ENCODE measurements at regions not wholly inside any gene's neighbourhood (a gene's known extent, or its start where the extent isn't known, plus 50 kb on each side); places are given as distances from the start of the nearest gene placed in this dataset.
A peak's percentile ranks its signal among the peaks of the same experiment; 100 is the strongest.

DNA sequence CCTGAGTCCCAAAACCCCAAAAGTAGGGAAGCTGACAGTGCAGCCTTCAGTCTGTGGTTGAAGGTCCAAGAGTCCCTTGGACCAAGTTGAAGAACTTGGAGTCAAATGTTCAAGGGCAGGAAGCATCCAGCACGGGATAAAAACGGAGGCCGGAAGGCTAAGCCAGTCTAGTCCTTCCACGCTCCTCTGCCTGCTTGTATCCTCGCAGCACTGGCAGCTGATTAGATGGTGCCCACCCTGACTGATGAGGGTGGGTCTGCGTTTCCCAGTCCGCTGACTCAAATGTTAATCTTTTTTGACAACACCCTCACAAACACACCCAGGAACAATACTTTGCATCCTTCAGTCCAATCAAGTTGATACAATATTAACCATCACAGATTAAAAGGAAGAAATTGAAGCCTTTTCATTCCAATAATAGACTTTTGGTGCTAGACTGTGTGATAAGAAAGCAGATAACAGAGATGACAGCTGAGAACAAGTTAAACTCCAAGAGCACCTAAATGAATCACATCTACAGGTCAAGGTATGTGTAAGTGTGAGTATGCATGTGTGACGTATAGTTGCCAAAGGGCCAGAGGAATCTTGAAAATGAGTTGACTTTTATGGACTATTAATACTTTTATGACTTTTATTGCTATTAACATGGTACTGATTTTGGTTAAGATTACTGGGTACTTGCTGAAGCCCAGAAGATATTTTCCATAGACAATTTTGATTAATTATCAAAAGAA is 933.5 kb upstream of the SOX9 start:
- no peak overlapping the region for H3K9ac ChIP-seq (ENCODE audit: control insufficient read depth, extremely low read depth, insufficient read depth, low read length)

DNA sequence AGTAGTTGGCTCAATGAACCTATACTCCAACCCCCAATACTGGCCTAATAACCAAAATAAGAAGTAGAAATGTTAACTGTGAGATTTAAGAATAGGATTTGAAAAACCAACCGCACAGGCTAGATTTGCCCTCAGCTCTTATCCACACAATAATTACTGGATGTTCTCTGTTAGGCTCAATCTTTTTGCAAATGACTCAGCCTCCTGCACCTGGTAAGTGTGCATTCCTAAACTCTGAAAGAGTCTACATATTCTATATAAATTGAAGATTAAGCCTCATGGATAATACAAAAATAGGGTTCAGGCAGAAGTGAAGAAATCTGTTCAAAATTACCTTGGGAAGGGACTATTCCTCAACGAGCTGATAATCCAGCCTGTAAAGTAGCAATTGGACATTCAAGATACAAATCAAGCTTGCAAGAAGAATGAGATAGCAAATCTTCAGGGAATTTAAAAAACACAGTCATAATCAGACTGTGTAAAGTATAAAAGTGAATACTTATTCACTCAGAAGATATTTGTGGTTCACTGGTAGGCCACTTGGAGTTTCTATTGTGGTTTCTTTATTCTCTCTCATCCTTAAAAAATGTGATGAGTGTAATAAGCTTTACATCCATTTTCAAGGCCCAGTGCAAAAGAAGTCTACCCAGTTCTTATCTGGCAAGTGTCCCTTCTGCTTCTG is 931.9 kb upstream of the SOX9 start:
- Histone ChIP-seq H3K27ac (ENCODE audit: control insufficient read depth, insufficient read depth, low read length) (peak overlapping the region; percentile 96), H3K36me3 (ENCODE audit: control insufficient read depth in 2 of 2, extremely low read depth in 1 of 2, insufficient read depth in 2 of 2, low read length in 2 of 2) (no peaks in the 10 kb centered on the region), H4K20me1 (ENCODE audit: control insufficient read depth, extremely low read depth, insufficient read depth, low read length) (no peaks in the 10 kb centered on the region), H3K9ac (ENCODE audit: control insufficient read depth, extremely low read depth, insufficient read depth, low read length) (peak overlapping the region; percentile 67), H3K27me3 (ENCODE audit: control insufficient read depth, extremely low read depth, insufficient read depth, low read length) (no peaks in the 10 kb centered on the region), H3K79me2 (ENCODE audit: control insufficient read depth, insufficient read depth, low read length) (no peaks in the 10 kb centered on the region), H3K9me3 (ENCODE audit: control insufficient read depth, low read depth, low read length) (no peaks in the 10 kb centered on the region), H2AFZ (ENCODE audit: control insufficient read depth, low read length) (peak overlapping the region; percentile 66), H3K9me1 (ENCODE audit: control insufficient read depth, extremely low read depth, insufficient read depth, low read length) (no peaks in the 10 kb centered on the region), H3K4me3 (ENCODE audit: control insufficient read depth in 2 of 3, extremely low read depth in 1 of 3, insufficient read depth in 2 of 3, low read depth in 1 of 3, low read length in 3 of 3) (peak overlapping the region in 2 of 3 experiments; percentile 16 to 19), H3K4me2 (ENCODE audit: control insufficient read depth, extremely low read depth, insufficient read depth, low read depth, low read length) (peak overlapping the region; percentile 73), H3K4me1 (ENCODE audit: control insufficient read depth, extremely low read depth, insufficient read depth, low read length) (peaks cover 27% of the 10 kb centered on the region)
- peak; percentile 35 for DNase-seq (ENCODE audit: low read depth, low spot score)
- FAIRE-seq = peak; percentile 84
- TF ChIP-seq EZH2 (IDR thresholded peaks at IDR 0.05; ENCODE audit: low read length) = no peak
- TF ChIP-seq, protein P1, sequence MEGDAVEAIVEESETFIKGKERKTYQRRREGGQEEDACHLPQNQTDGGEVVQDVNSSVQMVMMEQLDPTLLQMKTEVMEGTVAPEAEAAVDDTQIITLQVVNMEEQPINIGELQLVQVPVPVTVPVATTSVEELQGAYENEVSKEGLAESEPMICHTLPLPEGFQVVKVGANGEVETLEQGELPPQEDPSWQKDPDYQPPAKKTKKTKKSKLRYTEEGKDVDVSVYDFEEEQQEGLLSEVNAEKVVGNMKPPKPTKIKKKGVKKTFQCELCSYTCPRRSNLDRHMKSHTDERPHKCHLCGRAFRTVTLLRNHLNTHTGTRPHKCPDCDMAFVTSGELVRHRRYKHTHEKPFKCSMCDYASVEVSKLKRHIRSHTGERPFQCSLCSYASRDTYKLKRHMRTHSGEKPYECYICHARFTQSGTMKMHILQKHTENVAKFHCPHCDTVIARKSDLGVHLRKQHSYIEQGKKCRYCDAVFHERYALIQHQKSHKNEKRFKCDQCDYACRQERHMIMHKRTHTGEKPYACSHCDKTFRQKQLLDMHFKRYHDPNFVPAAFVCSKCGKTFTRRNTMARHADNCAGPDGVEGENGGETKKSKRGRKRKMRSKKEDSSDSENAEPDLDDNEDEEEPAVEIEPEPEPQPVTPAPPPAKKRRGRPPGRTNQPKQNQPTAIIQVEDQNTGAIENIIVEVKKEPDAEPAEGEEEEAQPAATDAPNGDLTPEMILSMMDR (optimal IDR thresholded peaks at IDR 0.05 in 1 of 3, IDR thresholded peaks at IDR 0.05 in 1 of 3, conservative IDR thresholded peaks at IDR 0.05 in 1 of 3; ENCODE audit: extremely low read depth in 1 of 3, insufficient read depth in 2 of 3, low read length in 3 of 3) = no peak
- dilution Hi-C loops (cut with MboI; ENCODE audit: extremely low pct_ligation_motif_present, low sequenced_read_pairs) = no loop called here

More for the DNA sequence above, 933.5 kb upstream of the SOX9 start:
- TF ChIP-seq, protein P1 (optimal IDR thresholded peaks at IDR 0.05 in 1 of 3, IDR thresholded peaks at IDR 0.05 in 1 of 3, conservative IDR thresholded peaks at IDR 0.05 in 1 of 3; ENCODE audit: extremely low read depth in 1 of 3, insufficient read depth in 2 of 3, low read length in 3 of 3) = no peak
- no peak for TF ChIP-seq EZH2 (IDR thresholded peaks at IDR 0.05; ENCODE audit: low read length)
- DNase-seq (ENCODE audit: low read depth, low spot score) (peak; percentile 48), FAIRE-seq (peak; percentile 64)
- Histone ChIP-seq H3K27ac (ENCODE audit: control insufficient read depth, insufficient read depth, low read length) (peak overlapping the region; percentile 96), H3K4me2 (ENCODE audit: control insufficient read depth, extremely low read depth, insufficient read depth, low read depth, low read length) (no peak overlapping the region), H3K4me3 (ENCODE audit: control insufficient read depth in 2 of 3, extremely low read depth in 1 of 3, insufficient read depth in 2 of 3, low read depth in 1 of 3, low read length in 3 of 3) (no peak overlapping the region), H3K9me3 (ENCODE audit: control insufficient read depth, low read depth, low read length) (no peaks in the 10 kb centered on the region), H4K20me1 (ENCODE audit: control insufficient read depth, extremely low read depth, insufficient read depth, low read length) (no peaks in the 10 kb centered on the region), H3K36me3 (ENCODE audit: control insufficient read depth in 2 of 2, extremely low read depth in 1 of 2, insufficient read depth in 2 of 2, low read length in 2 of 2) (no peaks in the 10 kb centered on the region), H3K9me1 (ENCODE audit: control insufficient read depth, extremely low read depth, insufficient read depth, low read length) (no peaks in the 10 kb centered on the region), H2AFZ (ENCODE audit: control insufficient read depth, low read length) (no peak overlapping the region), H3K27me3 (ENCODE audit: control insufficient read depth, extremely low read depth, insufficient read depth, low read length) (no peaks in the 10 kb centered on the region), H3K4me1 (ENCODE audit: control insufficient read depth, extremely low read depth, insufficient read depth, low read length) (peaks cover 27% of the 10 kb centered on the region), H3K79me2 (ENCODE audit: control insufficient read depth, insufficient read depth, low read length) (no peaks in the 10 kb centered on the region)
- dilution Hi-C loops (cut with MboI; ENCODE audit: extremely low pct_ligation_motif_present, low sequenced_read_pairs) = no loop called here

Measured in keratinocyte (primary cell).